GM21619 (cell line): ENCODE measurements at regions not wholly inside any gene's neighbourhood (a gene's known extent, or its start where the extent isn't known, plus 50 kb on each side); places are given as distances from the start of the nearest gene placed in this dataset.

Experiments
- ATAC-seq: cut with Tn5 transposase; IDR thresholded peaks from one replicate; pipeline ENCODE4 v1.9.1; 2021; ENCODE audit not compliant: unreplicated experiment

DNA sequence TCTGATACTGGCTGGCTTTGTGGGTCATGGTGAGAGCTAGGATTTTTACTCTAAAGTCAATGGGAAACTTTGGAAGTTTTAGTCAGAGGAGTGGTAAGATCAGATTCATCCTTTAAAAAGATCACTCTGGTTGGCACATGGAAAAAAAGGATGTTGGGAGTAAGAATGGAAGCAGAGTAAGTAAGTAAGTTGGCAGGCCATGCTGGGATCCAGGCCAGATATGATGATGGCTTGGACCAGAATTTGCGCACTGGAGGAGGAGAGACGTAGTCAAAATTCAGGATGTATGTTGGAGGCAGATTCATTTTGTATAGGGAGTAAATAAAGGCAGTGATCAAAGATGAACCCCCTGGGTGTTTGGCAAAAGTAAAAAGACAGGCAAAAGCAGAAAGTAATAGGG is 283.3 kb upstream of the THSD7B start:
- no peak for ATAC-seq

DNA sequence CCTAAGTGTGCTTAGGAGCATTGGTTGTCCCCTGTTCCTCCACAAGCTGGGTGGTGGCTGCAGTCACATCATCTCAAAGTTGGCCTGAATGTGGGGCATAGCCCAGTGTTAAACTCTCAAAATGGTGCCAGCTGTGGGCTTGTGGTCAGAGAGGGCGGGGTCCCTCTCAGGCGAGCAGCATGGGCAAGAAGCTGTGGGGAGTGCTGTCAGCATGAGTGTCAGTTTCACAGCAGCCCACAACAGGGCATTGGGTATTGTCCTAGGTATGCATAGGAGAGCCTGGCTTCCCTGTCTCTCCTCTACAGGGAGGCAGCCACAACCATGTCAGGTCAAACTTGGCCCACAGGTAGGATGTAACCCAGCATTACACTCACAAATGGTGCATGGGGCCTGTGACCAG is 285.6 kb upstream of the THSD7B start:
- ATAC-seq: no peak

GRCh38 chr2:136468799-136469369 is 296.5 kb upstream of the THSD7B start:
- ATAC-seq: no peak

DNA sequence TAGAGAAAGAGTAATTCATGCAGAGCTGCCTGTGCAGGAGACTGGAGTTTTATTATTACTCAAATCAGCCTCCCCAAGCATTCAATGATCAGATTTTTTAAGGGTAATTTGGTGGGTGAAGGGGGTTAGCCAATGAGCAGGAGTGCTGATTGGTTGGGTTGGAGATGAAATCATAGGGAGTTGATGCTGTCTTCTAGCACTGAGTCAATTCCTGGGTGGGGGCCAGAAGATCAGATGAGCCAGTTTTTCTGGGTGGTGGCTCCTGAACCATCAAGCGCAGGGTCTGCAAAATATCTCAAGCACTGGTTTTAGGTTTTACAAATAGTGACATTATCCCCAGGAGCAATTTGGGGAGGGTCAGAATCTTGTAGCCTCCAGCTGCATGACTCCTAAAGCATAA is 312.8 kb upstream of the THSD7B start:
- no peak for ATAC-seq

GRCh38 chr2:136448986-136449780 is 316.2 kb upstream of the THSD7B start:
- ATAC-seq: no peak

- ATAC-seq: no peak
These were observed 316.9 kb upstream of the THSD7B start for GRCh38 chr2:136448432-136448831.

- no peak for ATAC-seq
These were observed 321.0 kb upstream of the THSD7B start for GRCh38 chr2:136444323-136444722.

DNA sequence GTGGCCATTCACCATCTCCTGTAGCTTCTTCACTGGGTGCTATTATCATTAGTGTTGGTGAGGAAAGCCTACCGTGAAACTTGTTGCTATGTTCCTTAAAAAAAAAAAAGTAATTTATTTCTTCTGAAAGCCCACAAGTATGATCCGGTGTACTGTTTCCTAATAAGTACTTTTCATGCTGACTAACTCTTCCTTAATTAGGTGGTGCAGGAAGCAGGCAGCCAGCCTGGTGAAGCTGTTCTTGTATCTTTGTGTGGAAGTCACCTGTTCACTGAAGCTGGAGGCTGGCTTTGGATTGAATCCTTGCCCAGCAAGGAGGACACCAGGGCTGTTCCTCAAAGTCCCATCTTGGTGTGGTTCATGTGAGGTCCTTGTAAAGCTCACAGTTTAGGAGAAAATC is 321.7 kb upstream of the THSD7B start:
- ATAC-seq: no peak

GRCh38 chr2:136441979-136442714 is 323.2 kb upstream of the THSD7B start:
- no peak for ATAC-seq

GRCh38 chr2:136439064-136439676 is 321.2 kb upstream of the CXCR4 start:
- ATAC-seq: no peak

GRCh38 chr2:136437461-136437860 is 319.5 kb upstream of the CXCR4 start:
- no peak for ATAC-seq

GRCh38 chr2:136436936-136437335 is 319.0 kb upstream of the CXCR4 start:
- no peak for ATAC-seq

DNA sequence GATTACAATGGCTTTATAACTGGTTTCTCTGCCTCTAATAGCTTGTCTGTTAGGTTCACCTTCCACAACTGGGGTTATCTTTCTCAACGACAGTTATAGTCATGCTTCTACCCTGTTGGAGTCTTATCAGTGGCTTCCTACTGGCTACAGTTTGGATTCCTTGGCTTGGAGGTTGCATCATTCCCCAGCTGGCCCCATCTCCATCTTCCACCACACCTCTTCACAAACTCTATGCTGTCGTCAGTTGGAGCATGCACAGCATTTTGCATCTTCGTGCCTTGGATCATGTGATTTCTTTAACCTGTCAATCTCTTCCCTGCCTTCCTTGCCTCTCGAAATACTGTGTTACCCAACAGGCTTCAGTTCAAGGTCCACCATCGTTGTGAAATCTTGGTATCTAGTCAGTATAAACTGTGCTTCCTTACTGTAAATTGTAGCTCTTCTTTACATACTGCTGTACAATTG is 316.3 kb upstream of the CXCR4 start:
- ATAC-seq: no peak

- no peak for ATAC-seq
These were observed 315.3 kb upstream of the CXCR4 start for GRCh38 chr2:136433261-136433660.

GRCh38 chr2:136424112-136424511 is 306.2 kb upstream of the CXCR4 start:
- no peak for ATAC-seq

DNA sequence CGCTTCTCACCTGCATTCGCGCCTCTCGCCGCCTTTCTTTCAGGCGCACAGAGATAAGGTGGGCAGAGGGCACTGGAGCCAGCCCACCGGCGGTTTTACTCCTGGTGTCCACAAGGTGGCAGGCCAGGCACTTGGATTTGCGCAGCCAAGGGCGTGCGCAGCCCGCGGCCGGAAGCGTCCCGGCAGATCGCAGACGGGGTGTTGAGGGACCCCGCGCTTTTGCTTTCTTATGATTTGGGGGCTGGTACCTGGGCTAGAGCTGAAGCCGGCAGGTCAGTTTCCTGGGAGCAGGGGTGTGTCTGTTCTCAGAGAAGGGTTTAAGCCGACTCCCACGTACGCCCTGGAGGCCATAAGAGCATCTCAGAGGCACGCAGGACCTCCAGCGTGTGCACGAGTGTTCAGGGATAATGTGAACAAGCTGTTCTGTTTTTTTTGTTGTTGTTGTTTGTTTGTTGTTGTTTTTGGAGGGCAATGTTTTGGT is 305.6 kb upstream of the CXCR4 start:
- ATAC-seq: peak; percentile 100

DNA sequence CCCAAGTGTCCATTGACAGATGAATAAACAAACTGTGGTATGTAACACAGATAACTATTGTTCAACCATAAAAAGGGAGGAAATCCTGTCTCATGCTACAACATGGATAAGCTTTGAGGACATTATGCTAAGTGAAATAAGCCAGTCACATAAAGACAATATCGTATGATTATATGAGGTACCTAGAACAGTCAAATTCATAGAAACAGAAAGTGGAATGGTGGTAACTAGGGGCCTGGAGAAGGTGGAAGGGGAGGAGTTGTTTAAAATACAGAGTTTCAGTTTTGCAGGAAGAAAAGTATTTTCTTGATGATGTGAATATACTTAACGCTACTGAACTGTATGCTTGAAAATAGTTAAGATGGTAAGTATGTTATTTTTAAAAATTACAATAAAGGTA is 304.6 kb upstream of the CXCR4 start:
- no peak for ATAC-seq

- ATAC-seq: no peak
These were observed 302.4 kb upstream of the CXCR4 start for GRCh38 chr2:136420346-136420745.

DNA sequence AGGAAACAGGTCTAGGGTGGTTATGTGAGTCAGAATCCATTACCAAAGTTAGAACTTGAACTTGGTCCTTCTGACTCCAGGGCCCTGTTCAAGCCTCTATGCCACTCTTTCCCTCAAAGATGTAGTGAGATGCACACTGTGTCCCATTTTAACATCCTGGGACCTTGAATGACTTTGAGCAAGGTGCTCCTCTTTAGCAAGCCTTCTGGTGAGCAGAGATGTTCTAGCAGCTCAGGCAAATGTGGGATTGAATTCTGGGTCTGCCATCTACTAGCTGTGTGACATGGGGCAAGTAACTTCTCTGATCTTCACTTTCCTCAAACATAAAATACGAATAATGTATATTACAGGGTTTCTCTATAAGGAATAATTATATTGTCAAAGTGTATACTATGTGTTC is 294.0 kb upstream of the CXCR4 start:
- ATAC-seq: no peak

DNA sequence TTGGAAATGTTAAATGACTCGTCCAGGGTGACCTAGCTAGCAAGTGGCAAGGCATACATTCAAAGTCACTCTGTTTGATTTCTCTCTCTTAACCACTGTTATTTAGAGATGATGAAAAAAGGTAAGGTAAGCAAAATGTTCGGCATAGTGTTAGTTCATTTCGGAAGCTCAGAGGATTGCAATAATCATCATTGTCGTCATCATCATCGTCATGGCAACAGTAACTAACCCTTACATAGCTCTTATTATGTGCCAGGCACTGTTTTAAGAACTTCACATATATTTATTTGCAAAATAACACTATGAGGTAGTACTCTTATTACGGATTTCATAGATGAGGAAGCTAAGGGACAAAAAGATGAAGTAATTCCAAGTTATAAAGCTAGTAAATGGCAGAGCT is 292.7 kb upstream of the CXCR4 start:
- ATAC-seq: no peak

DNA sequence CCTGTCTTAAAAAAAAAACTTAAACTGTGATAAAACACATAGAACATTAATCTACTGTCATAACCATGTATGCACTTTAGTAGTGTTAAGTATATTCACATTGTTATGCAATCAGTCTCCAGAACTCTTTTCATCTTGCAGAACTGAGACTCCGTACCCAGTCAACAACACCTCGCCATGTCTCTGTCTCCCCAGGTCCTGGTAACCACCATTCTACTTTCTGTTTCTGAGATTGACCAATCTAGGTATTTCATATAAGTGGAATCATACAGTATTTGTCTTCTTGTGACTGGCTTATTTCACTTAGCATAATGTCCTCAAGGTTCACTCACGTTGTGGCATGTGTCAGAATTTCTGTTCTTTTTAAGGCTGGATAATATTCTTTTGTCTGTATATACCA is 290.8 kb upstream of the CXCR4 start:
- no peak for ATAC-seq

DNA sequence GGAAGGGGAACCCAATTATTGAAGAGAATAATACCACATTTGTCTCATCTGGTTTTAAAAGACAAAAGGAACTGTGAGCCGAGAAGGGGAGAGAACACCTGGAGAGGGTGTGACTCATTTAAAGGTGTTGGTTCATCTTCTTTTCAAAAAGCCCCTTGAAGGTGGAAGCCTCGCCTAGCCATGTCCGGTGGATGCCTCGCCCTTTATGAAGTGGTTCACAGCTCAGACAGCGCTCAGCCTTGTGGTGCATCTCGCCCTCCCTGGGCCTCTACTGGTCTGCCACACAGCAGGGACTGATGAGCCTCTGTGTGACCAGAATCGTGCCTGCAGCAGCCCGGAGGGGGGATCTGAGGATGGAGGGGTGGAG is 290.0 kb upstream of the CXCR4 start:
- ATAC-seq: no peak
